SH-SY5Y (cell line): ENCODE measurements at regions not wholly inside any gene's neighbourhood (a gene's known extent, or its start where the extent isn't known, plus 50 kb on each side); places are given as distances from the start of the nearest gene placed in this dataset.

Experiments
- GATA2 ChIP-seq: IDR thresholded peaks from 2 replicates; pipeline ENCODE4 v1.6.1; 2011; ENCODE audit warnings: mild to moderate bottlenecking, low read depth, low read length
- GATA3 ChIP-seq: IDR thresholded peaks from 2 replicates; pipeline ENCODE4 v1.6.1; 2011; ENCODE audit warnings: low read depth, mild to moderate bottlenecking, low read length, moderate library complexity

GRCh38 chr7:35389636-35390035 is 135.7 kb upstream of the TBX20 start:
- no peak for TF ChIP-seq GATA2
- no peak for TF ChIP-seq GATA3
